ENCODE measurements at regions not wholly inside any gene's neighbourhood (a gene's known extent, or its start where the extent isn't known, plus 50 kb on each side); places are given as distances from the start of the nearest gene placed in this dataset.

GRCh38 chr10:83332690-83333089, 806.6 kb upstream of the GHITM start:
- H3K36me3 ChIP-seq (ENCODE audit: control insufficient read depth in 2 of 3, insufficient read depth in 3 of 3, low read length in 3 of 3), result no peaks in the 10 kb centered on the region
- no peak for ATAC-seq
- ChIA-PET CTCF (no interaction called here), POLR2A (no interaction called here)
- H3K4me1 ChIP-seq (ENCODE audit: control insufficient read depth in 2 of 2, insufficient read depth in 2 of 2, low read length in 2 of 2), result no peaks in the 10 kb centered on the region
- DNase-seq, result no peak
- Mint-ChIP-seq H3K9me3 (peaks cover 0 to 22% (median 4%) of the 10 kb centered on the region in 11 donors), H3K36me3 (no peaks in the 10 kb centered on the region), H3K27ac (no peak overlapping the region), H3K4me1 (no peaks in the 10 kb centered on the region), H3K27me3 (no peaks in the 10 kb centered on the region), H3K4me3 (no peak overlapping the region)
- H3K9me3 ChIP-seq (ENCODE audit: control insufficient read depth in 2 of 3, low read length in 3 of 3), result no peaks in the 10 kb centered on the region
- H3K4me3 ChIP-seq (ENCODE audit: low read length), result no peak overlapping the region
- no peaks in the 10 kb centered on the region for H3K27me3 ChIP-seq (ENCODE audit: control insufficient read depth in 2 of 2, insufficient read depth in 2 of 2, low read length in 2 of 2)
- intact Hi-C loops (cut with micrococcal nuclease), result no loop called here
- no peak overlapping the region for H3K27ac ChIP-seq (ENCODE audit: low read depth, low read length)

DNA sequence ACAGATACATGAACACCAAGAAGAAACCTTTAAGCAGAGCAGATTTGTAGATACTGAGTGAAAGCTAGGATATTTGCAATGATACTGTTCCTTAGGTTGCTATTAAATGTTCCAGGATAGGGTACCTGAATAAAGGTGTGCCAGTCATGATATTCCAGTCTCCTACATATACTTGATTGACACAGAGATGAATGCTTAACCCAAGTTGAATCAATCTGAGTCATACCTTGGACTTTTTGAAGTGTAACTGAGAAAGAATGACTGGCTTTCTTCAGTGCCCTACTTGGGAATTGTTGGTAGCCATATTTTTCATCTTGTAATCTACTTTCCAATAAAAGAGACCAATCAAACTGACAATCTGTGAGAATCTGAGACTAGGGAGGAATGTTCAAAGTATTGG, 805.7 kb upstream of the GHITM start:
- Histone ChIP-seq H3K9me3 (ENCODE audit: control insufficient read depth in 2 of 3, low read length in 3 of 3) (no peaks in the 10 kb centered on the region), H3K27me3 (ENCODE audit: control insufficient read depth in 2 of 2, insufficient read depth in 2 of 2, low read length in 2 of 2) (no peaks in the 10 kb centered on the region), H3K4me3 (ENCODE audit: low read length) (no peak overlapping the region), H3K27ac (ENCODE audit: low read depth, low read length) (no peak overlapping the region), H3K4me1 (ENCODE audit: control insufficient read depth in 2 of 2, insufficient read depth in 2 of 2, low read length in 2 of 2) (no peaks in the 10 kb centered on the region), H3K36me3 (ENCODE audit: control insufficient read depth in 2 of 3, insufficient read depth in 3 of 3, low read length in 3 of 3) (no peaks in the 10 kb centered on the region)
- DNase-seq, result no peak
- H3K4me3 Mint-ChIP-seq, result no peak overlapping the region
- no peak overlapping the region for H3K27ac Mint-ChIP-seq
- POLR2A ChIA-PET, result no interaction called here
- H3K27me3 Mint-ChIP-seq, result no peaks in the 10 kb centered on the region
- H3K36me3 Mint-ChIP-seq, result no peaks in the 10 kb centered on the region
- CTCF ChIA-PET, result no interaction called here
- ATAC-seq, result no peak
- peaks cover 0 to 22% (median 6%) of the 10 kb centered on the region in 11 donors for H3K9me3 Mint-ChIP-seq
- no peaks in the 10 kb centered on the region for H3K4me1 Mint-ChIP-seq
- intact Hi-C loops (cut with micrococcal nuclease), result no loop called here

DNA sequence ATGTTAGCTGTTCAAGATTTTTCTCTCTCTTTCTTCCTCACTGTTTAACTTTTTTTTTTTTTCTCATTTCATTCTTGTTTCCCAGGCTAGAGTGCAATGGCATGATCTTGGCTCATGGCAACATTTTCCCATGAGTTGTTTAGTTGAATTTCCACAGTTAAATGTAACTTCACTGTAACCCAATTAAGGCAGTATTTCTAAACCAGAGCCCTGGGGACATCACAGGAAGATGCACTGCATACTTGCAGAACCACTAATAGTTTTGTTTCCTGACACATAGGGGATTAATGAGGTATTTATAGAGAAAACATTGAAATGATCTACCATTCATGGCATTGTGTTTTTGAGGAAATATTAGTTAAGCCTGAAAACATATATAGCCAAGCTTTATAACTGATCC, 795.6 kb upstream of the GHITM start:
- CTCF ChIA-PET, result no interaction called here
- Mint-ChIP-seq H3K36me3 (no peaks in the 10 kb centered on the region), H3K4me1 (no peaks in the 10 kb centered on the region), H3K9me3 (peaks cover 0 to 24% (median 9%) of the 10 kb centered on the region in 11 donors), H3K27ac (no peak overlapping the region), H3K4me3 (no peak overlapping the region), H3K27me3 (no peaks in the 10 kb centered on the region)
- H3K27me3 ChIP-seq (ENCODE audit: control insufficient read depth in 2 of 2, insufficient read depth in 2 of 2, low read length in 2 of 2), result no peaks in the 10 kb centered on the region
- ATAC-seq (no peak), DNase-seq (no peak)
- no peak overlapping the region for H3K4me3 ChIP-seq (ENCODE audit: low read length)
- H3K4me1 ChIP-seq (ENCODE audit: control insufficient read depth in 2 of 2, insufficient read depth in 2 of 2, low read length in 2 of 2), result no peaks in the 10 kb centered on the region
- no peaks in the 10 kb centered on the region for H3K9me3 ChIP-seq (ENCODE audit: control insufficient read depth in 2 of 3, low read length in 3 of 3)
- POLR2A ChIA-PET, result no interaction called here
- no peak overlapping the region for H3K27ac ChIP-seq (ENCODE audit: low read depth, low read length)
- H3K36me3 ChIP-seq (ENCODE audit: control insufficient read depth in 2 of 3, insufficient read depth in 3 of 3, low read length in 3 of 3), result no peaks in the 10 kb centered on the region
- intact Hi-C loops (cut with micrococcal nuclease), result no loop called here

DNA sequence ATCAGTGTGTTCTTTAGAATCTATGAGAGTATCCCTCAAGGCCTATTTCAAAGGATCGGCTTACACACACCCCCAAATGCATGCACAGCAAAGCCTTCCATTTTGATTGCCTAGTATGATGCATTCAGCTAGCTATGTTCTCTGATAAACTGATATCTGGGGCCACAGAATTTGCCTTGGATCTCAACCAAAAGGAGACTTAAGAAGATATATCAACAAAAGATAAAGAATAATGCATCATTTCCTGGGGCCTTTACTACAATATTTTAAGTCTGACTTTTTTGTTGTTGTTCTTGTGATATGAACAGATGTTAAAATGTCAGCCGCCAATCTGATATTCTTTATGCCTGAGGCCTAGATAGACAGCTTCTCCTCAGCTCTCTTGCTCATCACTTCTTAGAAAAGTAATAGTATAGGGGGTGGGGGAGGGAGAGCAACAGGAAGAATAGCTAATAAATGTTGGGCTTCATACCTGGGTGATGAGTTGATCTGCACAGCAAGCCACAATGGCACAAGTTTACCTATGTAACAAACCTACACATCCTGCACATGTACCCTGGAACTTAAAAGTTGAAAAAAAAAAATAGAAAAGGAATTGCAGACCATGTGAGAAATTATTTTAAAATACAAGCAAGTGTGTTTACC, 792.9 kb upstream of the GHITM start:
- Histone ChIP-seq H3K36me3 (ENCODE audit: control insufficient read depth in 2 of 3, insufficient read depth in 3 of 3, low read length in 3 of 3) (no peaks in the 10 kb centered on the region), H3K4me1 (ENCODE audit: control insufficient read depth in 2 of 2, insufficient read depth in 2 of 2, low read length in 2 of 2) (no peaks in the 10 kb centered on the region), H3K27ac (ENCODE audit: low read depth, low read length) (no peak overlapping the region), H3K27me3 (ENCODE audit: control insufficient read depth in 2 of 2, insufficient read depth in 2 of 2, low read length in 2 of 2) (no peaks in the 10 kb centered on the region), H3K4me3 (ENCODE audit: low read length) (no peak overlapping the region), H3K9me3 (ENCODE audit: control insufficient read depth in 2 of 3, low read length in 3 of 3) (no peaks in the 10 kb centered on the region)
- CTCF ChIA-PET, result no interaction called here
- ATAC-seq, result no peak
- H3K27me3 Mint-ChIP-seq, result no peaks in the 10 kb centered on the region
- H3K9me3 Mint-ChIP-seq, result peaks cover 1 to 18% (median 5%) of the 10 kb centered on the region in 11 donors
- H3K36me3 Mint-ChIP-seq, result no peaks in the 10 kb centered on the region
- no peaks in the 10 kb centered on the region for H3K4me1 Mint-ChIP-seq
- DNase-seq, result no peak
- H3K4me3 Mint-ChIP-seq, result no peak overlapping the region
- no peak overlapping the region for H3K27ac Mint-ChIP-seq
- POLR2A ChIA-PET, result no interaction called here
- intact Hi-C loops (cut with micrococcal nuclease), result no loop called here

GRCh38 chr10:83352588-83352987, 786.7 kb upstream of the GHITM start:
- Mint-ChIP-seq H3K9me3 (peaks cover 2 to 26% (median 7%) of the 10 kb centered on the region in 11 donors), H3K4me3 (no peak overlapping the region), H3K4me1 (no peaks in the 10 kb centered on the region), H3K36me3 (no peaks in the 10 kb centered on the region), H3K27me3 (no peaks in the 10 kb centered on the region), H3K27ac (no peak overlapping the region)
- intact Hi-C loops (cut with micrococcal nuclease), result no loop called here
- H3K27me3 ChIP-seq (ENCODE audit: control insufficient read depth in 2 of 2, insufficient read depth in 2 of 2, low read length in 2 of 2), result no peaks in the 10 kb centered on the region
- POLR2A ChIA-PET, result no interaction called here
- no peaks in the 10 kb centered on the region for H3K4me1 ChIP-seq (ENCODE audit: control insufficient read depth in 2 of 2, insufficient read depth in 2 of 2, low read length in 2 of 2)
- CTCF ChIA-PET, result no interaction called here
- H3K36me3 ChIP-seq (ENCODE audit: control insufficient read depth in 2 of 3, insufficient read depth in 3 of 3, low read length in 3 of 3), result no peaks in the 10 kb centered on the region
- no peak overlapping the region for H3K4me3 ChIP-seq (ENCODE audit: low read length)
- no peak for DNase-seq
- H3K27ac ChIP-seq (ENCODE audit: low read depth, low read length), result no peak overlapping the region
- ATAC-seq, result no peak
- peaks cover 0 to 3% (median 0%) of the 10 kb centered on the region in 3 experiments for H3K9me3 ChIP-seq (ENCODE audit: control insufficient read depth in 2 of 3, low read length in 3 of 3)

GRCh38 chr10:83354456-83354855, 784.9 kb upstream of the GHITM start:
- Histone ChIP-seq H3K4me1 (ENCODE audit: control insufficient read depth in 2 of 2, insufficient read depth in 2 of 2, low read length in 2 of 2) (no peaks in the 10 kb centered on the region), H3K4me3 (ENCODE audit: low read length) (no peak overlapping the region), H3K9me3 (ENCODE audit: control insufficient read depth in 2 of 3, low read length in 3 of 3) (peaks cover 0 to 3% (median 0%) of the 10 kb centered on the region in 3 experiments), H3K27me3 (ENCODE audit: control insufficient read depth in 2 of 2, insufficient read depth in 2 of 2, low read length in 2 of 2) (no peaks in the 10 kb centered on the region), H3K27ac (ENCODE audit: low read depth, low read length) (no peak overlapping the region), H3K36me3 (ENCODE audit: control insufficient read depth in 2 of 3, insufficient read depth in 3 of 3, low read length in 3 of 3) (no peaks in the 10 kb centered on the region)
- intact Hi-C loops (cut with micrococcal nuclease), result no loop called here
- Mint-ChIP-seq H3K27me3 (no peaks in the 10 kb centered on the region), H3K4me1 (no peaks in the 10 kb centered on the region), H3K4me3 (no peak overlapping the region), H3K36me3 (no peaks in the 10 kb centered on the region), H3K9me3 (peaks cover 2 to 31% (median 8%) of the 10 kb centered on the region in 11 donors), H3K27ac (no peak overlapping the region)
- ChIA-PET CTCF (no interaction called here), POLR2A (no interaction called here)
- DNase-seq (no peak), ATAC-seq (no peak)

GRCh38 chr10:83357004-83357403, 782.3 kb upstream of the GHITM start:
- Histone ChIP-seq H3K4me3 (ENCODE audit: low read length) (no peak overlapping the region), H3K36me3 (ENCODE audit: control insufficient read depth in 2 of 3, insufficient read depth in 3 of 3, low read length in 3 of 3) (no peaks in the 10 kb centered on the region), H3K27me3 (ENCODE audit: control insufficient read depth in 2 of 2, insufficient read depth in 2 of 2, low read length in 2 of 2) (no peaks in the 10 kb centered on the region), H3K27ac (ENCODE audit: low read depth, low read length) (no peak overlapping the region), H3K9me3 (ENCODE audit: control insufficient read depth in 2 of 3, low read length in 3 of 3) (peaks cover 0 to 3% (median 0%) of the 10 kb centered on the region in 3 experiments), H3K4me1 (ENCODE audit: control insufficient read depth in 2 of 2, insufficient read depth in 2 of 2, low read length in 2 of 2) (no peaks in the 10 kb centered on the region)
- Mint-ChIP-seq H3K9me3 (peaks cover 2 to 39% (median 11%) of the 10 kb centered on the region in 11 donors), H3K27ac (no peak overlapping the region), H3K27me3 (no peaks in the 10 kb centered on the region), H3K4me3 (no peak overlapping the region), H3K4me1 (no peaks in the 10 kb centered on the region), H3K36me3 (no peaks in the 10 kb centered on the region)
- DNase-seq, result no peak
- CTCF ChIA-PET, result no interaction called here
- intact Hi-C loops (cut with micrococcal nuclease), result no loop called here
- ATAC-seq, result no peak
- POLR2A ChIA-PET, result no interaction called here

All from naive thymus-derived CD4-positive, alpha-beta T cell (primary cell).